HG03439 (cell line): ENCODE measurements at regions not wholly inside any gene's neighbourhood (a gene's known extent, or its start where the extent isn't known, plus 50 kb on each side); places are given as distances from the start of the nearest gene placed in this dataset.

Experiments
- ATAC-seq: cut with Tn5 transposase; IDR thresholded peaks from one replicate; pipeline ENCODE4 v1.9.1; 2021; ENCODE audit warnings: mild to moderate bottlenecking, moderate library complexity; ENCODE audit not compliant: unreplicated experiment

- ATAC-seq, result no peak
Observed at GRCh38 chr3:177524742-177525141, 327.5 kb upstream of the TBL1XR1 start.

- ATAC-seq, result no peak
Observed at GRCh38 chr3:177525414-177525813, 328.1 kb upstream of the TBL1XR1 start.

- no peak for ATAC-seq
Observed at GRCh38 chr3:177525987-177526712, 328.9 kb upstream of the TBL1XR1 start.

GRCh38 chr3:177527182-177527581, 329.9 kb upstream of the TBL1XR1 start:
- no peak for ATAC-seq

- no peak for ATAC-seq
Observed at GRCh38 chr3:177528306-177529070, 331.2 kb upstream of the TBL1XR1 start.

GRCh38 chr3:177529071-177529550, 331.8 kb upstream of the TBL1XR1 start:
- ATAC-seq, result no peak

GRCh38 chr3:177529716-177530335, 332.5 kb upstream of the TBL1XR1 start:
- ATAC-seq, result no peak

GRCh38 chr3:177530908-177531307, 333.6 kb upstream of the TBL1XR1 start:
- ATAC-seq, result no peak

- no peak for ATAC-seq
Observed at GRCh38 chr3:177536873-177537272, 339.6 kb upstream of the TBL1XR1 start.

- no peak for ATAC-seq
Observed at GRCh38 chr3:177537612-177538011, 340.3 kb upstream of the TBL1XR1 start.

- no peak for ATAC-seq
Observed at GRCh38 chr3:177538048-177538749, 340.9 kb upstream of the TBL1XR1 start.

GRCh38 chr3:177538750-177539730, 341.8 kb upstream of the TBL1XR1 start:
- ATAC-seq, result peak; percentile 80

- ATAC-seq, result no peak
Observed at GRCh38 chr3:177541541-177541940, 344.3 kb upstream of the TBL1XR1 start.

GRCh38 chr3:177545964-177546363, 348.7 kb upstream of the TBL1XR1 start:
- ATAC-seq, result no peak

- no peak for ATAC-seq
Observed at GRCh38 chr3:177547711-177548350, 350.5 kb upstream of the TBL1XR1 start.

GRCh38 chr3:177550667-177551066, 353.4 kb upstream of the TBL1XR1 start:
- no peak for ATAC-seq

- no peak for ATAC-seq
Observed at GRCh38 chr3:177551431-177551836, 354.2 kb upstream of the TBL1XR1 start.

- no peak for ATAC-seq
Observed at GRCh38 chr3:177552051-177552450, 354.8 kb upstream of the TBL1XR1 start.

GRCh38 chr3:177553012-177553411, 355.7 kb upstream of the TBL1XR1 start:
- no peak for ATAC-seq
